GM21515 (cell line): ENCODE measurements at regions not wholly inside any gene's neighbourhood (a gene's known extent, or its start where the extent isn't known, plus 50 kb on each side); places are given as distances from the start of the nearest gene placed in this dataset.

Experiments used
- ATAC-seq: cut with Tn5 transposase; IDR thresholded peaks from one replicate; pipeline ENCODE4 v1.9.1; 2021; ENCODE audit not compliant: unreplicated experiment

- no peak for ATAC-seq
Observed at GRCh38 chr4:35734381-35735098, 509.8 kb downstream of the ARAP2 start.

GRCh38 chr4:35739308-35739707, 505.0 kb downstream of the ARAP2 start:
- ATAC-seq = no peak

- no peak for ATAC-seq
Observed at GRCh38 chr4:35754047-35754446, 490.3 kb downstream of the ARAP2 start.

GRCh38 chr4:35757836-35758235, 486.5 kb downstream of the ARAP2 start:
- no peak for ATAC-seq

- no peak for ATAC-seq
Observed at GRCh38 chr4:35760807-35761206, 483.5 kb downstream of the ARAP2 start.

GRCh38 chr4:35771571-35771970, 472.7 kb downstream of the ARAP2 start:
- ATAC-seq = no peak

GRCh38 chr4:35772291-35772690, 472.0 kb downstream of the ARAP2 start:
- ATAC-seq = no peak

GRCh38 chr4:35789899-35790574, 454.3 kb downstream of the ARAP2 start:
- no peak for ATAC-seq

- no peak for ATAC-seq
Observed at GRCh38 chr4:35793045-35793722, 451.1 kb downstream of the ARAP2 start.

- ATAC-seq = no peak
Observed at GRCh38 chr4:35793766-35794165, 450.5 kb downstream of the ARAP2 start.

- no peak for ATAC-seq
Observed at GRCh38 chr4:35800669-35801068, 443.6 kb downstream of the ARAP2 start.

- no peak for ATAC-seq
Observed at GRCh38 chr4:35802644-35803043, 441.7 kb downstream of the ARAP2 start.

- no peak for ATAC-seq
Observed at GRCh38 chr4:35818520-35818919, 425.8 kb downstream of the ARAP2 start.

GRCh38 chr4:35820003-35820402, 424.3 kb downstream of the ARAP2 start:
- ATAC-seq = no peak

GRCh38 chr4:35824231-35824630, 420.1 kb downstream of the ARAP2 start:
- no peak for ATAC-seq

- no peak for ATAC-seq
Observed at GRCh38 chr4:35835893-35836292, 408.4 kb downstream of the ARAP2 start.

- ATAC-seq = no peak
Observed at GRCh38 chr4:35836596-35836995, 407.7 kb downstream of the ARAP2 start.

GRCh38 chr4:35867057-35867456, 377.3 kb downstream of the ARAP2 start:
- ATAC-seq = no peak

- ATAC-seq = no peak
Observed at GRCh38 chr4:35872273-35872672, 372.0 kb downstream of the ARAP2 start.

GRCh38 chr4:35879479-35879878, 364.8 kb downstream of the ARAP2 start:
- ATAC-seq = no peak

- no peak for ATAC-seq
Observed at GRCh38 chr4:35883108-35883507, 361.2 kb downstream of the ARAP2 start.
